ENCODE measurements at regions not wholly inside any gene's neighbourhood (a gene's known extent, or its start where the extent isn't known, plus 50 kb on each side); places are given as distances from the start of the nearest gene placed in this dataset.

DNA sequence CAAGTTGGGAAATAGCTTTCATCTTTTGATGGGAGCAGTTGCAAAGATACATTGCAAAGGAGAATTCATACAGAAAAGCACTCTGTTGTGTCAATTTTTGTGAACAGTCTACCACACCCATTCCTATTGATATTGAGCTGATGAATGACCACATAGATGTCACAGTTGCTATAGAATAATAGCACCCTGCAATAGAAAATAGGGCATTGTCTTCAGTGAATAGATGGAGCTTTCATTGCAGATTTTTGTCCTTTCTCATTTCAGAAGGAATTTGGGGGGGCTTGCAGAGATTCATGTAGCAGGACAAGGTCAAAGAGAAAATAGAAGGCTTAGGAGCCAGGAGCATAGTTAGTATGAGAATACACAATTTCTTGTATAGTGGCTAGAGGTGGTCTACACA is 237.9 kb downstream of the TMEM38B start:
- TF ChIP-seq, protein P1, sequence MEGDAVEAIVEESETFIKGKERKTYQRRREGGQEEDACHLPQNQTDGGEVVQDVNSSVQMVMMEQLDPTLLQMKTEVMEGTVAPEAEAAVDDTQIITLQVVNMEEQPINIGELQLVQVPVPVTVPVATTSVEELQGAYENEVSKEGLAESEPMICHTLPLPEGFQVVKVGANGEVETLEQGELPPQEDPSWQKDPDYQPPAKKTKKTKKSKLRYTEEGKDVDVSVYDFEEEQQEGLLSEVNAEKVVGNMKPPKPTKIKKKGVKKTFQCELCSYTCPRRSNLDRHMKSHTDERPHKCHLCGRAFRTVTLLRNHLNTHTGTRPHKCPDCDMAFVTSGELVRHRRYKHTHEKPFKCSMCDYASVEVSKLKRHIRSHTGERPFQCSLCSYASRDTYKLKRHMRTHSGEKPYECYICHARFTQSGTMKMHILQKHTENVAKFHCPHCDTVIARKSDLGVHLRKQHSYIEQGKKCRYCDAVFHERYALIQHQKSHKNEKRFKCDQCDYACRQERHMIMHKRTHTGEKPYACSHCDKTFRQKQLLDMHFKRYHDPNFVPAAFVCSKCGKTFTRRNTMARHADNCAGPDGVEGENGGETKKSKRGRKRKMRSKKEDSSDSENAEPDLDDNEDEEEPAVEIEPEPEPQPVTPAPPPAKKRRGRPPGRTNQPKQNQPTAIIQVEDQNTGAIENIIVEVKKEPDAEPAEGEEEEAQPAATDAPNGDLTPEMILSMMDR (conservative IDR thresholded peaks at IDR 0.05; ENCODE audit: low read length), result no peak
- no peak for TF ChIP-seq EZH2phosphoT487 (IDR thresholded peaks at IDR 0.05; ENCODE audit: borderline replicate concordance)

Data from Loucy (cell line).